HG03066 (cell line): ENCODE measurements at regions not wholly inside any gene's neighbourhood (a gene's known extent, or its start where the extent isn't known, plus 50 kb on each side); places are given as distances from the start of the nearest gene placed in this dataset.
"Not testable (repeated sequence)": the region's sequence is repeated elsewhere in the genome, so short reads cannot be mapped to it uniquely, and the experiment has no call there.

Experiments
- ATAC-seq: cut with Tn5 transposase; IDR thresholded peaks from one replicate; pipeline ENCODE4 v1.9.1; 2021; ENCODE audit warnings: low read depth; ENCODE audit not compliant: unreplicated experiment

DNA sequence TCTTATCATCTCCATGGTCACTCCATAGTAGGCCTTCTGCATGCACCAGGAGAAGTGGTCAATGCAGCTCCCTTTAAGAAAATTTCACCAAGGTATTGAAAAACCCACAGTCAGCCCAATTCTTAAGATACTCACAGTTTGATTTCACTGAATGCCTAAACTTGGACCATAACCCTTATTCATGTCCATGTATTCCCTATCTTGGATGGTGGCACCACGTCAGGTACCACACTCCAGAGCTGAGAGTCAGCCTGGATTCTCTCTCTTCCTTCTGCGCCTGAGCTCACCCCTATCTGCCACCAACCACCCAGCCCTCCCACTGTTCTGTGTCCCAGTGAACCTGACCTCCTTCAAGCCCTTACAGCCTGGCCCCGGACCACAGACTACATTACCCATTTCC is 183.2 kb upstream of the NR2F2 start:
- no peak for ATAC-seq

DNA sequence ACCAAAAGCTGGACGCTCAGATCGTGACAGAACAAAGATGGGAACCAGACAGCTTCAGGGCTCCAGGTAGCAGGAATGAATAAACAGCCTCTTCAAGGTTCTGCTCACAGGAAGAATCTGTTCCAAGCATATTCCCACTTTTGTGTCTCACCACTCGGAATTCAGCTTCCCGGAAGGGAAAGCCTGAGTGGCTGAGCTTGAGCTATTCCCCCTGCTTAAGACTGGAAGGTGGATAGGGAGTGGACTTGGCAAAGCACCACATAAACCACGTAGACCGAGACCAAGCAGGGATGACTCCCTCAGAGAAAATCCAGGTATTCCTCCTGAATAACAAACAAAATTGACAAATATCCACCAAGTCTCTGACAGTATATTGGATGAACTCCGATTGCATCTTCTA is 180.2 kb upstream of the NR2F2 start:
- ATAC-seq: no peak

DNA sequence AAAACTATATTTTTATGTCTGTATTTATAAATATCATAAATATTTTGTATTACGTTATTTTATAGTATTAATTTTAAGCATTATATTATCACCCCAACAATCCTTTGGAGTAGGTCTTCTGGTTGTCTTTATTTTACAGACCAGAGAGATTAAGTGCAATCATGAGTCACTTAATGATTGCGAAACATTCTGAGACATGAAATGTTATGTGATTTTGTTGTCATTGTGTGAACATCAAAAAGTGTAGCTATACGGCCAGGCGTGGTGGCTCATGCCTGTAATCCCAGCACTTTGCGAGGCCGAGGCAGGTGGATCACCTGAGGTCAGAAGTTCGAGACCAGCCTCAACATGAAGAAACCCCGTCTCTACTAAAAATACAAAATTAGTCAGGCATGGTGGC is 178.8 kb upstream of the NR2F2 start:
- not testable (repeated sequence) for ATAC-seq

DNA sequence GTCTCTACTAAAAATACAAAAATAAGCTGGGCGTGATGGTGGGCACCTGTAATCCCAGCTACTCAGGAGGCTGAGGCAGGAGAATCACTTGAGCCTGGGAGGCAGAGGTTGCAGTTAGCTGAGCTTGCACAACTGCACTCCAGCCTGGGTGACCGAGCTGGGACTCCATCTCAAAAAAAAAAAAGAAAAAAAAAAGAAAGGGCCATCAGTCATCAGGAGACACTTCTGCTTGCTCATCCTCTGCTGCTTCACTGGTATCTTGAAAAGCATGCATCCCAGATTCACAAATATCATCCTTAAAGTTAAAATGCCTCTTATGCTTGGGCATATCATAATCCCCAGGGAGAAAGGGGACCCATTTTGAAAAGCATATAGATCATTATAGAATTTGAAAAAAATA is 176.6 kb upstream of the NR2F2 start:
- no peak for ATAC-seq

DNA sequence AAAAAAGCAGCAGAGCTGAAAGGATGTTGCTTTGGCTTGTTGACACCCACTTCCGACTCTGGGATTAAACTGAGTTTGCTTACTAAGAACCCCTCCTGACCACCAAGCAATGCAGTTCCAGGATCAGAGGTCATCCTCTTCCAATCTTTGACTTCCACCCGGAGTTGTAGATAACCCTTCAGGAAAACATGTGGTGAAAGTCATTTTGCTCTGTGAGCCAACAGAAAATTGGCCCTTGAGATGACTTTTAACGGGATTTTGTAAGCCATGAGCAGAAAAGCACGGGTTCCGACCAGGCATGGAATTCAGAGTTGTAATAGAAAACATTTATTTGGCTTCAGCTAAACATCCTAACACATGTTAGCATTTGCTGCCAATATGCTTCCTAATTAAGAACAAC is 171.6 kb upstream of the NR2F2 start:
- no peak for ATAC-seq

DNA sequence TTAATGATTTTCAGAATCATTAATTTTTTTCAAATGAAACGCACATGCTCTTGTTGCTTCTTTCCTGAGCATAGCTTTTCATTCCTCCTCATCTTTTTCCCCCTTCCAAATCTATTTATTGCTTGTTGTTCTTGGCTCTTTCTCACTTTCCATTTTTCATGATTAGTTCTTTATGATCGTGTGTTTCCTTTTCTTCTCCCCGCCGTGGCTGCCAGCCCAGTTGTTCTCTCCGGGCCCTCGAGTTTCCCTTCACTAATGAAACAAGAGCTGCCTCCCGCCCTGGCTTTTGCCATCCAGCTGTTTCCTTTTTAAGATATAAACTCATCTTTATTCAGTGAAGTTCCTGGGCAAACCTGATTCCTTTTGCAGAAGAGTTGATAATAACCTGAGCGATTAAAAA is 170.2 kb upstream of the NR2F2 start:
- ATAC-seq: no peak

DNA sequence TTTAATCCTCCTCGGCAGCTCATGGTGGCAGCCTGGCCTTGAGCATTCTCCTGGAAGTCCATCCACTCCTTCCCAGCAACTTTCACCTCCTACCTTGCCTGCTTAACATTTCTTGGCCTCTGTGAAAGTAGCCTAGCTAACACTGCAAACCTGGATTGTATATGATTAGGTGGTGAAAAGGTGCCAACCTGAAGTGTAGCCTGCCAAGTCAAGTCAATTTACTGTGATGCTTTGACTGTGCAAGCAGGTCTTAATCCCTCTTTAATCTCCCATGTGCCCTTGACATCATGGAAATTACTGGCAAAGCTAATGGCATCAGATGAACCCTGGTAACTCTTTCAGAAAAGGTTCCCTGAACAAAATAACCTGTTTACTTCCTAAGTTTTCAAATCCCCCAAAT is 169.7 kb upstream of the NR2F2 start:
- ATAC-seq: no peak

DNA sequence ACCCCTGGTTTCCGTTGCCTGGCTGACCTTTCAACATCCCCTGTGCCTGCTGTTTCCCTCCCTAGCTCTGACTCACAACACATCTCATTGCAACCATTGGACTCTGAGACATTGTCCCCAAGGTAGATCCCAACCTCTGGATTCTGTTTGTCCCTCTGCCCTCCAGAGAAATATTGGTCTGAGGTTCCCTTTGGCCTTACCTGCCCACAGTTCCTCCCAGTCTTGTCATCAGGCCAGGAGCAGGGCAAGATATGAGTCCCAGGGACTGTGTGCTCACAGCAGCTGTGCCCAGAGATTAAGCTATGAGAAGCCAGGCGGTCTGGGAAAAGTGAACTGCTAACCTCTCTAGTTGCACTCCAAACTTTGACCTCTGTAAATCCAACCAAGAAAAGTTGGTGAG is 168.2 kb upstream of the NR2F2 start:
- ATAC-seq: no peak

DNA sequence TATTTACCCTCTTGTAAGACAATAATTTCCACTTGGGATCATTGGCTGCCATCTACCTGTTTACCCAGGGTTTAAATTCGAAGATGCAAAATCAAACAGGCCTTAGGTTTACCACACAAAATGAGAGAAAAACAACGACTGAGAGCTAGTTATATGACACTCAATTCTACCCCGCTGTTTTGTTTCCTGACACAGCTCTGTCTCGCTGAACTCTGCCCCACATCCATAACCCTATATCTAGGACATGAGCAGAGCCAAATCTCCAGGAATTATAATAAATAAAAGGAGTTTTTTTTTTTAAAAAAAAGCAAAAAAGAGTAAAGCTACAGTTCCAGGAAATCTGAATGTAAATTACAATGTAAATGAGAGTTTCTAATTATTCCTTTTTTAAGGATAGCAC is 165.4 kb upstream of the NR2F2 start:
- ATAC-seq: no peak

DNA sequence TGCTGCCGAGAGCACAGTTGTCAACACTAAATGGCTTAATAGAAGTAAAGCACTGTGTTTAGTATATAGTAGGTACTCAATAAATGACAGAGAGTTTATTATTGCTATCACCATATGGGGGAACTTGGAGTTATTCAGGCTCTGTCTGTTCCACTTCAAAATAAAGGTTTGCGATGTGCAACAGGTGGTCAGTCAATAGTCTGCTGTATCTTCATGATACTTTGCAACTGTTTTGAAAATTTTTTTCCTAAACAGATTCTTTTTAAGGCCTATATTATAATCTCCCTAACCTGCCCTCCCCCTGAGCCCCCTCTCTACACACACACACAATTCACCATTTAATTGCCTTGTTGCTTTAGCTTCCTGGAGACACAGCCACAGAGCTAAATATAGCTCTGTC is 164.7 kb upstream of the NR2F2 start:
- ATAC-seq: no peak

DNA sequence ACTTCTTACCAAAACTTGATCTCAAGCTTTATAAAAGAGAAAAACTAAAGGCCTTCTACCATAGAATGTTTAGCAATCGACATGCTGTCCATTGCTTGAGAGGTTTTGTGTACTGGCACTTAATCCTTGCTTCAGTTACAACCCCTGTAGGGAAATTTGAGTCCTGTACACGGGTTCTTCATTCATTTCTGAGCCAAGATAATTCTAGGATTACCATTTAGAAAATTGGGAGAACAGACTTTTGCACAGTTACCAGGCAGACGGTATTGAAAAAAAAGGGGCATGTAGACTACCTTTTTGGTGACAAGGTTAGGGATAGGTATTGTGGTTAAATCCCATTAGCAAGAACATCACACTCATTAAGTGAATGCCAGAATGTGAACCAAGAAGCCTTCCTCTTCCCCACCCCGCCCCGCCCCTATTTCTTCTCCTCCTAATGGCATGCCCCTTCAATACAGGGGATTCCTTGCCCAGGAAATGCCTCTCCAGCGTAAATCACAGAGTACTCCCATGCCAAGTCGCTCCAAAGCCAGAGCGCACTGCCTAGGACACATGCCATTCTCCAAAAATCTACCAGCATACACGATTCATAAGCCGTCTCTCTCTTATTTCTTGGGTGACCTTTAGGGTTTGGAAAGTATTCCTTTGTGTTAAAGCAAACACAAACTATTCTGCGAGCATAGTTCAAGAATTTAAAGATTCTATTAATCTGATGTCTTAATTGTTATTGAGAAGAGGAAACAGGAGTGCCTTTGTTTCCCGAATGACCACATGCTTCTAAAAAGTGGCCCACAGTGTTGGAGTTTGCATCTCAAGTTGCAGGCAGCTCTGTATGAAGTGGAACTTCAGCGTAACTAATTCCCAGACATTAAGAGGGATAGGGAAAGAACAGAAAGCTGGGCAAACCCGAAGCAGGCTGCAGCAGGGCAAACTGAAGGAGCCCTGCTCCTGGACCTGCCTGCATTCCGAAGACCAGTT is 164.0 kb upstream of the NR2F2 start:
- no peak for ATAC-seq

DNA sequence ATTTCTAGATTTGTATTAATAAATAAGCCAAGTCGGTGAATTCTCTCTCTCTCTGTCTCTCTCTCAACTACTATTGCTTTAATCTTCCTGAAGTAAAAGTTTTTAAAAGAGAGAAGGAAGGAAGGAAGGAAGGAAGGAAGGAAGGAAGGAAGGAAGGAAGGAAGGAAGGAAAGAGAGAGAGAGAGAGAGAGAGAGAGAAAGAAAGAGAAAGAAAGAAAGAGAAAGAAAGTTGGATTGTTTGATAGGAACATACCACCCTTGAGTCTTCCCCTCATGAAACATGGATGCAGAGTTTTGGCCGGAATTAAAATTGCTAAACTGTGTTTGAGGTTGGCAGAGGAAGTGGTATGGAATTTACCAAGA is 159.9 kb upstream of the NR2F2 start:
- not testable (repeated sequence) for ATAC-seq

DNA sequence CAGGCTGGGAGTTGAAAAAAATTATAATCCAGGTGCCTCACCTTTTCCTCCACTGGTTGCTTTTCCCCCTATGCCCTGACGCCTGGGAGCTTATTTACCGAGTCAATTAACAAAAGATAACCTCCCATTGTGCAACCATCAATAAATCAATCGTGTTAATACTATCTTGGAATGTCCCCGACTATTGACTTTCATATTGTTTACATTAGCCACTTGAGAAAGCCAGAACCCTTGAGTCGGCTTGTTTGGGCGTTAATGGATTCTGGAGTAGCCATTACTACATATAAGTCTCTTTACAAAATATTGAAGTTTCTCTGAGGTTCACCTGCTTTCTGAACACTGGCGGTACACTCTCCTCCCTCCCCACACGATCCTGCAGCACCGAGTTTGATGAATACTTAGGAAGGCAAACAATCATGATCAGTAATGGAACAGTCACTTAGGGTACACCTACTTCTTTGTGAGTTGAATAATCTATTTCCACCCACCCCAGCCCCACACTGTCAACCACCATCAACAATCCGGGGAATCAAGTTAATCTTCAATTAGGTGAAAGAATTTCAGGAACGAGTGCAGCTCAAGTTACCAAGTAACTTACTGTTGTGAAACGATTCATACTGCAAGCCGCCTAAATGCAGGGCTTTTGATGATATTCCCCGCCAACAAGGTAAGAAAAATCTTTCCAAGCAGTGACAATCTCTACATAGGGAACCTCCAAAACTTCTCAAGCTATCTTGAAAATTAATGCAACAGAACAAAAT is 159.3 kb upstream of the NR2F2 start:
- no peak for ATAC-seq

DNA sequence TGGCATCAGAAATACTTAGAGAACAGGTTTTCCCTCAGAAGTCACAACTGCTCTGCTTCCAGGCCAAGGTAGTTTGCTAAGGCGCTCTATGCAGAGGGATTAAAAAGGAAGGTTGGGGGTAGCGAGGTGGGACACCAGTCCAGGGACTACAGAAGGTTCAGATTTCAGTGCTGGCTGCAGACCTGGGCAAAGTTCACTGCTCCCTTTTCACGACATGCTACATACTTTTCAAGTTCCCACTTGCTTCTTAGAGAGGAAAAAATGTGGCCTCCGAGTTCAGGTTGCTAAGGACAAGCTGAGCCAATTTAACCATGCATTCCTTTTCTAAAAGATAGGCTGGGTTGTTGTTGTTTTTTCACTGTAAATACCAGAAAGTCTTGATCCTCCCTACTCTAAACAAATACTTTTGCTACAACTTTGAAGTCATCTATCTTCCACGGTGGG is 158.6 kb upstream of the NR2F2 start:
- no peak for ATAC-seq

DNA sequence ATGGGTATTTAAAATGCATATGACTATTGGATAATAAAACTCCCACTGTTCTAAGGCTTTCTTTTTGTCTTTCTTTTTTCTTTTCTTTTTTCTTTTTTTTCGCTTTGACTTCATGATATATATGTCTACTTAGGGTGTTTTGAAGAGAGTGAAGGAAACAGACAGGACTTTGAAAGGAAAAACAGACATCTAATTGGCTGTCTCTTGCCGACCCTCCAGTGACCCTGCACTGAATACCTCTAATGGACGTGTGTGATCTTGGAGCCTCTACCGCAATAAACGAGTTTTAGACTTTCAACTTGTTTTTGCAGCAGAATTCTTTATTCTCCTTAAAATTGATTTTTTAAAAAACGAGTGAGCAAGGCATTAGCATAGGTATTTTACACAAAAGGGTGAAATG is 158.1 kb upstream of the NR2F2 start:
- ATAC-seq: no peak

DNA sequence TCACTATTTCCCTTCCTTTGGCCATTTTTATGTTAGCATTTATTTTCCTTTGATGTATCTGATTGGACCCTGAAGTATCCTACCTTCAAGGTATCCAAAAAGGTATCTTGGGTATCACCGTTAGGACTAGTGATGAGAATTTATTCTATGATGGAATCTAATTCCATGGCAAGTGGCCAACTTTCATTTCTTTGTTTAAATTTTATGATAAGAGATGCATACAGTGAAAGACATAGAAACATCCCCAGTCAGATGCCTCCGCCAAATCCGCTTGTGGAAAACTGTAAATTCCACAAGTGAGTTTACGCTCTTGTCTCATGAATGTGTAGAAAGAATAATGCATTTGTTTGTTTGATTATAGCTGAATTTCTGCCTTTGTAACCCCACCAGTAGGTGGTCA is 153.7 kb upstream of the NR2F2 start:
- ATAC-seq: no peak

DNA sequence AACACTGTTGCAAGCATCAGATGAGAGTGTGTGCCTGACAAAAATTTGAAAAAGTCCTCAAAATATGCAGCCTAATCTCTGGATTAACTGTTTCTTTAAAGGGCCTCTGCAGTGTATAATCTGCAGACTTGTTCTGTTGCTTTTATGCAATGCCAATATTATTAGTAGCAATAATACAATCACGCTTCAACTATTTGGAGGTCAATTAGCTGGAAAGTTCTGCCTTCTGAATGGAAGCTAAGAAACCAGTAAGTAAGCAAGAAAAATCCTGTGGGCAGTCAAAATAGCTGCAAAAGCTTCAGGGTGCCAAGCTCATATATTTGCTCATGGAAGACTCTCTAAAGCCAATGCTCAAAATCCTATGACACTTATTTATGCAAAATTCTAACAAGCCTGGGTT is 153.2 kb upstream of the NR2F2 start:
- no peak for ATAC-seq

DNA sequence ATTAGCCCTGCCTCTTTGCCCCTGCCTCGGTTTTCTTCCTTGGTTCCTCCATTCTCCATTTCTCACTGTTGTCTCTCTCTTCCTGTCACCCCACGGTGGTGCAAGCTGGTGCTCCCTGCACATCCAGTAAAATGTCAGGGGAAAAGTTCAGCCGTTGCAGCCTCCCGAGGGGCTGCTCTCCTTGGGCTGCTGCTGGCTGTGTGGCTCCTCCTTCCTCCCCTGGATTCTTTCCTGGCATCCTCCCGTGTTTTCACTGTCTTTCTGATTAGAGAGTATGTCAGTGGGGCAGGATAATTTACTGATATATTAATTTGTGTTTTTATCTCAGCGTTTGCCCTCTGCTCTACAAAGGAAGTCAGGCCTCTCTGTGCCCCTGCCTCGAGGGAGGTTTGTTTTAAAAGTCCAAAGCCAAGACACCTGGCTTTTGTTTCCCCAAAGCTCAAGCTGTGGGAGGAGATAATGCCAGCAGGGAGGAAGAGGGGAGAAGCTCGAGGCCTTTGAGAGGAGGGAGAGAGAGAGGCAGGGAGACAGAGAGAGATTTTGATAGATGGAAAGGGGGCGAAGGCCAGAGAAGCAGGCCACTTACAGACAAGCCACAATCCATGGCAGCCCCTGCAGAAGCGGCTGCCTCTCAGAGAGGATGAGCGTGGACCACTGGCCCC is 150.3 kb upstream of the NR2F2 start:
- no peak for ATAC-seq

DNA sequence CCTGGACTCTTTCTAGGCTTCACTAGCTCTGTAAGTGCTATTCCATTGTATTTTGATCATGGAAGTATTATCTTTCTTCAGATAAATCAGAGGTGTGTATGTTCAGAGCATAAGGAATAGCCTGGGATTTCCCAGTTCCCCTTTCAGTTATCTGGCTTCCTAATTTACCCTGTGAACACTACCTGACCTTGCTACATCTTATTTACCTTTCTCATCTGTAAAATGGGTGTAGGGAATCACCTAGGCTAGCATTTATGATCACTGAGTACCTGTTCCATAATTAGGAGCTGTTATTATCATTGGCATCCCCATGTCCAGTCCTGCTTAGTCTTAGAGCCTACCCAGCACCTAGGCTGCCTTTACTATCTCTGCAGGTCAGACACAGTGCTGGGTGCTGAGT is 149.3 kb upstream of the NR2F2 start:
- ATAC-seq: no peak

DNA sequence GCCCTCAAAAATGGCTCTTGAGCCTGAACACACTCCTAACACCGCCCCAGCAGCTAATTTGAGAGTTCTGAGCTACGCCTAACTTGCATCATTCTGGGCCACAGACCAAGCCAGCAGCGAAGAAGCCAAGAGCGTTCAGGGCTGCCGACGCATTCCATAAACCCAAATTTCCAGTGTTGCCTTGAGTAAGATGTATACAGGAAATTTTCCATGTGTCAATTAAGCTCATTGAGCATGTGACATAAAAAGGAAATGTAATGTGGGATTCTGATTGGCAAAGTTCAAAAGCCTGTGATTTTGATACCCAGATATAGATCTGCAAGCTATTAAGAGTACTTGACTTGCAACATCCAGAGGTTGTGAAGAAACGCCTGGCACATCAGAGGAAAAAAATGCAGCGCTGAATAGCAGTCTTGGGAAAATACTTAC is 148.6 kb upstream of the NR2F2 start:
- ATAC-seq: no peak
